Thoracic aorta (tissue), 2 donors: ENCODE measurements at regions not wholly inside any gene's neighbourhood (a gene's known extent, or its start where the extent isn't known, plus 50 kb on each side); places are given as distances from the start of the nearest gene placed in this dataset.

ENCODE experiments used
- ATAC-seq: fragments of 150-250 bp; one replicate; pipeline ENCODE4 v1.8.0; 2017; ENCODE audit warnings: low read depth; ENCODE audit not compliant: insufficient number of reproducible peaks, low FRiP score
- DNase-seq: peaks from one replicate; pipeline ENCODE4 v3.0.0-alpha.2; 2020; ENCODE audit warnings: low spot score
- H3K27ac ChIP-seq, 2 donors: fragments of 200-600 bp; sonication (generic); 1 replicate in 1 of 2; 2 replicates in 1 of 2; pipeline ENCODE4 v1.5.1; 2016; ENCODE audit warnings: mild to moderate bottlenecking in 2 of 2, moderate library complexity in 2 of 2
- H3K27me3 ChIP-seq: fragments of 200-600 bp; sonication (generic); replicated peaks from 2 replicates; pipeline ENCODE4 v1.6.0; 2016; ENCODE audit warnings: mild to moderate bottlenecking; ENCODE audit not compliant: insufficient read depth
- H3K36me3 ChIP-seq: fragments of 200-600 bp; sonication (generic); one replicate; pipeline ENCODE4 v1.5.1; 2016
- H3K4me1 ChIP-seq, 2 donors: fragments of 200-600 bp; sonication (generic); 1 replicate in 1 of 2; 2 replicates in 1 of 2; pipeline versions ENCODE4 v1.5.1 to v1.6.0; 2016; ENCODE audit warnings: low read depth in 2 of 2, mild to moderate bottlenecking in 1 of 2; ENCODE audit not compliant: control insufficient read depth in 1 of 2
- H3K4me3 ChIP-seq: fragments of 200-600 bp; sonication (generic); 2 replicates; pipeline ENCODE4 v1.5.1; 2016; ENCODE audit warnings: mild to moderate bottlenecking
- H3K9me3 ChIP-seq: fragments of 200-600 bp; sonication (generic); 2 replicates; pipeline ENCODE4 v1.5.1; 2016
- CTCF ChIP-seq: fragments of 200-600 bp; sonication (generic); IDR thresholded peaks from one replicate; pipeline ENCODE4 v1.5.1; 2019; ENCODE audit warnings: antibody characterized with exemption

DNA sequence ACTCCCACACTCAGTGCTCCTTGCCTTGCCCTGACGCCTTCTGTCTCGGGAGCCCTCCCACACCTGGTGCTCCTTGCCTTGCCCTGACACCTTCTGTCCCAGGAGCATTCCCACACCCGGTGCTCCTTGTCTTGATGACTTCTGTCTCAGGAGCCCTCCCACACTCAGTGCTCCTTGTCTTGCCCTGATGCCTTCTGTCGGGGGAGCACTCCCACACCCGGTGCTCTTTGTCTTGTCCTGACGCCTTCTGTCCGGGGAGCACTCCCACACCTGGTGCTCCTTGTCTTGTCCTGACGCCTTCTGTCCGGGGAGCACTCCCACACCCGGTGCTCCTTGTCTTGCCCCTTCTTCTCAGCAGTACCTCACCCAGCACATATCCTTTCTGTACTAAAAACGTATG is 207.2 kb upstream of the ADARB2 start:
- ATAC-seq (no peak), DNase-seq (no peak)
- no peak for TF ChIP-seq CTCF
- Histone ChIP-seq H3K27me3 (no peaks in the 10 kb centered on the region), H3K9me3 (no peaks in the 10 kb centered on the region), H3K4me1 (no peaks in the 10 kb centered on the region), H3K27ac (no peak overlapping the region), H3K36me3 (no peaks in the 10 kb centered on the region), H3K4me3 (no peak overlapping the region)

GRCh38 chr10:1942478-1942877 is 205.2 kb upstream of the ADARB2 start:
- H3K27ac ChIP-seq: no peak overlapping the region
- DNase-seq (no peak), ATAC-seq (no peak)
- no peaks in the 10 kb centered on the region for H3K27me3 ChIP-seq
- no peaks in the 10 kb centered on the region for H3K4me1 ChIP-seq
- no peaks in the 10 kb centered on the region for H3K9me3 ChIP-seq
- no peak for TF ChIP-seq CTCF
- H3K36me3 ChIP-seq: no peaks in the 10 kb centered on the region
- H3K4me3 ChIP-seq: no peak overlapping the region

DNA sequence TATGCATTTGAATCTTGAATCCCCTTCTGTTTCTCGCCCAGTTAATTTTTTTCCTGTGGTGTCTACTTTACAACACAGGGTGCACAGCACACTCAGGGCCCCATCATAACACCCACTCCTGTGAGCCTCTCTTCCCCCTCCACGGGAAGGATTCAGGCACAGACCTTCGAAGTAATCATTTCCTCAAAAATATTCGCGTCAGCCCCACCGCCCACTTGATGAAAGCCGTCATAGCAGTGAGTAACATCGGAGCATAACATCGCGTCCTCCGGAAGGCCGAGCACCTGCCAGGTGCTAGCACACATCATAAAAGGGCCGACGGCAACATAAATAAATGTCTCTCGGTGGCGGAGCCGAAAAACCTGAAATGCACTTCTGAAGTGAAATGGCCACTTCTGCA is 201.7 kb upstream of the ADARB2 start:
- Histone ChIP-seq H3K4me1 (no peaks in the 10 kb centered on the region), H3K27ac (no peak overlapping the region), H3K36me3 (no peaks in the 10 kb centered on the region), H3K9me3 (no peaks in the 10 kb centered on the region), H3K27me3 (no peaks in the 10 kb centered on the region), H3K4me3 (no peak overlapping the region)
- TF ChIP-seq CTCF: no peak
- DNase-seq (no peak), ATAC-seq (no peak)

DNA sequence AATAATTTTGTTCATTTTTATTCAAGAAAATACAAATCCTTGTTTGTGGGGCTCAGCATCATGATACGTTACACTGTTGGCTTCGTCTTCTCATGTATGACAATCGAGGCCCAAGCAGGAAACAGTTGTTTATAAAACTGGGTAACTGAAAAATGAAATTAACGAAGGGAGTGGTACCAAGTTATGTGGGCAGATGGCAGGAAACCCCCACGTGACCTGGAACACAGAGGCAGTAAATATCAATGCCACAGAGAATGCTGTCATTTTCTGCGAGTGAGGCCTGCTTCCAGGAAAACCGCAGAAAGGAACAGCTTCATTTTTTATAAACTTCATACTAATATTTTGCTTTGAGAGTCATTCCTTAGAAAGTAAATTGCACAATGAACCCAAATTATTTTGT is 201.0 kb upstream of the ADARB2 start:
- no peaks in the 10 kb centered on the region for H3K9me3 ChIP-seq
- H3K4me1 ChIP-seq: no peaks in the 10 kb centered on the region
- no peak for TF ChIP-seq CTCF
- ATAC-seq: no peak
- no peak overlapping the region for H3K4me3 ChIP-seq
- no peaks in the 10 kb centered on the region for H3K36me3 ChIP-seq
- no peaks in the 10 kb centered on the region for H3K27me3 ChIP-seq
- no peak for DNase-seq
- no peak overlapping the region for H3K27ac ChIP-seq

- DNase-seq (no peak), ATAC-seq (no peak)
- Histone ChIP-seq H3K4me3 (no peak overlapping the region), H3K36me3 (no peaks in the 10 kb centered on the region), H3K27me3 (no peaks in the 10 kb centered on the region), H3K9me3 (no peaks in the 10 kb centered on the region), H3K4me1 (no peaks in the 10 kb centered on the region), H3K27ac (no peak overlapping the region)
- TF ChIP-seq CTCF: no peak
Measured at GRCh38 chr10:1935912-1936311, 198.6 kb upstream of the ADARB2 start.
